ENCODE measurements at regions not wholly inside any gene's neighbourhood (a gene's known extent, or its start where the extent isn't known, plus 50 kb on each side); places are given as distances from the start of the nearest gene placed in this dataset.

DNA sequence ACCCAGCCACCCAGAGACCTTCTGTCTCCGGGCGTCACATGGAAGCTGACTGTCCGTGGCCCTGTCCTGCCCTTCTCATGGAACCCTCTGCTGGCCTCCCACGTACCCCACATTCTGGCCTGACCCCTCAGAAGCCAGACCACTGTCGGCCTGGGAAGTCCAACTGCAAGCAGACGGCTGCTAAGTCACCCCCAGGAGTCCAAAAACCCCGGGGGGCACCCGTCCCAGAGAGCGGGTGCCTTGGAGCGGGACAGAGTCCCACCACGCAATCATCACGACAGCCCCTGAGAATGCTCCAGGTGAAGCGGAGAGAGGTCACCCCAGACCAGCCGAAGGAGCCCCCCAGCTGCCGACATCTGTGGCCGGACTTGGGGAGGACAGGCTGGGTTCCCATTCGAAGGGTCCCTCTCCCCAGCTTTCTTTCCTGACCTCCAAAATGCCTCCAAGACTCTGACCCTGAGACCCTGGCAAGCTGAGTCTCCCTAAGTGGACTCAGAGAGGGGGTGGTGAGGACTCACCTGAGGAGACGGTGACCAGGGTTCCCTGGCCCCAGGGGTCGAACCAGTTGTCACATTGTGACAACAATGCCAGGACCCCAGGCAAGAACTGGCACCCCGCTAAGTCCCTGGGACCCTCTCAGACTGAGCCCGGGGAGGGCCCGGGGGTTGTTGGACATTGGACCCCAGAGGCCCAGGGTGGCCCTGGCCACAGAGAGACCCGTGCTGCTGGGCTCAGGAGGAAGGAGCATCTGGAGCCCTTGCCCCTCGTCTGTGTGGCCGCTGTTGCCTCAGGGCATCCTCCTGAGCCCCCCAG is 337.1 kb downstream of the TMEM121 start:
- Histone ChIP-seq H3K36me3 (replicated peaks in 1 of 2) (no peaks in the 10 kb centered on the region), H3K27ac (no peak overlapping the region), H3K4me3 (no peak overlapping the region), H3K4me1 (replicated peaks in 1 of 2) (no peaks in the 10 kb centered on the region), H3K9me3 (replicated peaks in 1 of 3) (no peaks in the 10 kb centered on the region), H3K27me3 (peaks cover 8% of the 10 kb centered on the region)
- no peak for TF ChIP-seq POLR2A (IDR thresholded peaks at IDR 0.05)
- TF ChIP-seq, protein P1, sequence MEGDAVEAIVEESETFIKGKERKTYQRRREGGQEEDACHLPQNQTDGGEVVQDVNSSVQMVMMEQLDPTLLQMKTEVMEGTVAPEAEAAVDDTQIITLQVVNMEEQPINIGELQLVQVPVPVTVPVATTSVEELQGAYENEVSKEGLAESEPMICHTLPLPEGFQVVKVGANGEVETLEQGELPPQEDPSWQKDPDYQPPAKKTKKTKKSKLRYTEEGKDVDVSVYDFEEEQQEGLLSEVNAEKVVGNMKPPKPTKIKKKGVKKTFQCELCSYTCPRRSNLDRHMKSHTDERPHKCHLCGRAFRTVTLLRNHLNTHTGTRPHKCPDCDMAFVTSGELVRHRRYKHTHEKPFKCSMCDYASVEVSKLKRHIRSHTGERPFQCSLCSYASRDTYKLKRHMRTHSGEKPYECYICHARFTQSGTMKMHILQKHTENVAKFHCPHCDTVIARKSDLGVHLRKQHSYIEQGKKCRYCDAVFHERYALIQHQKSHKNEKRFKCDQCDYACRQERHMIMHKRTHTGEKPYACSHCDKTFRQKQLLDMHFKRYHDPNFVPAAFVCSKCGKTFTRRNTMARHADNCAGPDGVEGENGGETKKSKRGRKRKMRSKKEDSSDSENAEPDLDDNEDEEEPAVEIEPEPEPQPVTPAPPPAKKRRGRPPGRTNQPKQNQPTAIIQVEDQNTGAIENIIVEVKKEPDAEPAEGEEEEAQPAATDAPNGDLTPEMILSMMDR (IDR thresholded peaks at IDR 0.05), result no peak
- DNase-seq, result peak in 3 of 7 donors; percentile 3 to 10 (median 4)
- WGBS, 4 donors, result 68 to 76% (median 74%) methylated on average over 17 to 25 of the region's 25 CpGs
- intact Hi-C loops (cut with DNase I), result no loop called here

DNA sequence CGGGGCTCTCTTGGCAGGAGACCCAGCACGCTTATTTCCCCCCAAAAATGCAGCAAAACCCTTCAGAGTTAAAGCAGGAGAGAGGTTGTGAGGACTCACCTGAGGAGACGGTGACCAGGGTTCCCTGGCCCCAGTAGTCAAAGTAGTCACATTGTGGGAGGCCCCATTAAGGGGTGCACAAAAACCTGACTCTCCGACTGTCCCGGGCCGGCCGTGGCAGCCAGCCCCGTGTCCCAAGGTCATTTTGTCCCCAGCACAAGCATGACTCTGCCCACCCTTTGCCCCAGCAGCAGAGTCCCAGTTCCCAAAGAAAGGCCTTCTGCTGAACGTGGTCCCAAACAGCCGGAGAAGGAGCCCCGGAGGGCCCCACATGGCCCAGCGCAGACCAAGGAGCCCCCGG is 337.7 kb downstream of the TMEM121 start:
- Histone ChIP-seq H3K27ac (no peak overlapping the region), H3K27me3 (peaks cover 8% of the 10 kb centered on the region), H3K4me1 (replicated peaks in 1 of 2) (no peaks in the 10 kb centered on the region), H3K9me3 (replicated peaks in 1 of 3) (no peaks in the 10 kb centered on the region), H3K36me3 (replicated peaks in 1 of 2) (no peaks in the 10 kb centered on the region), H3K4me3 (no peak overlapping the region)
- TF ChIP-seq, protein P1 (IDR thresholded peaks at IDR 0.05), result no peak
- TF ChIP-seq POLR2A (IDR thresholded peaks at IDR 0.05), result no peak
- DNase-seq, result peak in 2 of 7 donors; percentile 1 to 3
- 52 to 69% (median 60%) methylated on average over 6 to 13 of the region's 13 CpGs for WGBS, 4 donors
- intact Hi-C loops (cut with DNase I), result no loop called here

DNA sequence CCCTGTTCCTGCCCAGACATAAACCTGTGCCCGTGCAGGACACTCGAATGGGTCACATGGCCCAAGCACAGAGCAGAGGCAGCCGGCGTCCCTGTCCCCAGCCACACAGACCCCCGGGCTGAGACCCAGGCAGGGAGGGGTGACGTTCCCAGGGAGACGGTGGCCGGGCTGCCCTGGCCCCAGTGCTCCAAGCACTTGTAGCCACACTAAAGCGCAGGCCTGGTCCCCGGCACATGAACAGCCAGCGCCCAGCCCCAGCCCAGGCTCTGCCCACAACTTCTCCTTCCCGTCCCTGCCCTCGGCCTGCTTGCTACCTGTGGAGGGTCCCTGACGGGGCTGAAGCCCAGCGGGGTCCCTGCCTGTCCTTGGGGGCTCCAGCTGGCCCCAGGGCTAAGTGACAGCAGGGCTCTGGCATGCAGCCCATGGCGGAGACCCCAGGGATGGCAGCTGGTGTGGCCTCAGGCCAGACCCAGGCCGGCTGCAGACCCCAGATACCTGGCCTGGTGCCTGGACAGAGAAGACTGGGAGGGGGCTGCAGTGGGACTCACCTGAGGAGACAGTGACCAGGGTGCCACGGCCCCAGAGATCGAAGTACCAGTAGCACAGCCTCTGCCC is 338.4 kb downstream of the TMEM121 start:
- WGBS, 4 donors, result 63 to 80% (median 74%) methylated on average over 5 to 19 of the region's 19 CpGs
- peaks cover 8% of the 10 kb centered on the region for H3K27me3 ChIP-seq
- TF ChIP-seq, protein P1 (IDR thresholded peaks at IDR 0.05), result no peak
- TF ChIP-seq POLR2A (IDR thresholded peaks at IDR 0.05), result no peak
- DNase-seq, result peak in 5 of 7 donors; percentile 1 to 34 (median 7)
- H3K4me1 ChIP-seq (replicated peaks in 1 of 2), result no peaks in the 10 kb centered on the region
- H3K27ac ChIP-seq, result no peak overlapping the region
- H3K9me3 ChIP-seq (replicated peaks in 1 of 3), result no peaks in the 10 kb centered on the region
- H3K4me3 ChIP-seq, result no peak overlapping the region
- H3K36me3 ChIP-seq (replicated peaks in 1 of 2), result no peaks in the 10 kb centered on the region
- intact Hi-C loops (cut with DNase I), result no loop called here

DNA sequence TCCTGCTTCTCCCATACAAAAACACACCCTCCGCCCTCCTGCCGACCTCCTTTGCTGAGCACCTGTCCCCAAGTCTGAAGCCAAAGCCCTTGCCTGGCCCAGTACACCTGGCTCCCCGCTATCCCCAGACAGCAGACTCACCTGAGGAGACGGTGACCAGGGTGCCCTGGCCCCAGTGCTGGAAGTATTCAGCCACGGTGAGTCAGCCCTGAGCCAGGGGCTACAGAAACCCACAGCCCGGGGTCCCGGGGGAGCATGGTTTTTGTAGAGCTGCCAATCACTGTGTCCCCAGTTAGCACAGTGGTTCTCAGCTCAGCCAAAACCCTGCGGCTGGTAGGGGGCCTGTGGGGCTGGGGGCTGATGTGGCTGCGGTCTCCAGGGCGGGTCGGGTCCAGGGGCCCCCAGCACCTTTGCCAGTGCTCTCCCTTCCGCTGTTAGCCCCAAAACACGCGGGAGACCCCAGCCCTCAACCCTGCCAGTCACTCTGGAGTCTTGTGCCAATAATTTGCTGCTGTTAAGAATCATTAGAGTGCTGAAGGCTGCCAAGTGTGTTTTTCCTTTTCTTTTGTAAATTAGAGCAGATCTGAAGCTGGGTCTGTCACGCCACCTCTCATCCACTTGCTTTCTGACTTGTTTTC is 339.0 kb downstream of the TMEM121 start:
- intact Hi-C loops (cut with DNase I), result no loop called here
- Histone ChIP-seq H3K9me3 (replicated peaks in 1 of 3) (no peaks in the 10 kb centered on the region), H3K36me3 (replicated peaks in 1 of 2) (no peaks in the 10 kb centered on the region), H3K27me3 (peaks cover 8% of the 10 kb centered on the region), H3K27ac (no peak overlapping the region), H3K4me1 (replicated peaks in 1 of 2) (no peaks in the 10 kb centered on the region), H3K4me3 (no peak overlapping the region)
- WGBS, 4 donors, result 48 to 65% (median 58%) methylated on average over 5 to 15 of the region's 15 CpGs
- DNase-seq, result peak in 4 of 7 donors; percentile 2 to 36 (median 8)
- TF ChIP-seq POLR2A (IDR thresholded peaks at IDR 0.05), result no peak
- TF ChIP-seq, protein P1 (IDR thresholded peaks at IDR 0.05), result no peak
